GM12865 (cell line): ENCODE measurements at regions not wholly inside any gene's neighbourhood (a gene's known extent, or its start where the extent isn't known, plus 50 kb on each side); places are given as distances from the start of the nearest gene placed in this dataset.

Experiments
- DNase-seq: peaks from one replicate; pipeline ENCODE4 v3.0.0; 2010; ENCODE audit warnings: low read depth
- H3K4me3 ChIP-seq: 2 replicates; pipeline ENCODE4 v1.5.1; 2011; ENCODE audit warnings: mild to moderate bottlenecking, low read depth, low read length, control low read depth
- TF ChIP-seq, protein P1 (sequence below): IDR thresholded peaks from 2 replicates; pipeline ENCODE4 v1.5.1; 2011; ENCODE audit warnings: low read length, control low read depth, low read depth, inconsistent platforms; ENCODE audit not compliant: insufficient read depth; ENCODE audit errors: missing control alignments

DNA sequence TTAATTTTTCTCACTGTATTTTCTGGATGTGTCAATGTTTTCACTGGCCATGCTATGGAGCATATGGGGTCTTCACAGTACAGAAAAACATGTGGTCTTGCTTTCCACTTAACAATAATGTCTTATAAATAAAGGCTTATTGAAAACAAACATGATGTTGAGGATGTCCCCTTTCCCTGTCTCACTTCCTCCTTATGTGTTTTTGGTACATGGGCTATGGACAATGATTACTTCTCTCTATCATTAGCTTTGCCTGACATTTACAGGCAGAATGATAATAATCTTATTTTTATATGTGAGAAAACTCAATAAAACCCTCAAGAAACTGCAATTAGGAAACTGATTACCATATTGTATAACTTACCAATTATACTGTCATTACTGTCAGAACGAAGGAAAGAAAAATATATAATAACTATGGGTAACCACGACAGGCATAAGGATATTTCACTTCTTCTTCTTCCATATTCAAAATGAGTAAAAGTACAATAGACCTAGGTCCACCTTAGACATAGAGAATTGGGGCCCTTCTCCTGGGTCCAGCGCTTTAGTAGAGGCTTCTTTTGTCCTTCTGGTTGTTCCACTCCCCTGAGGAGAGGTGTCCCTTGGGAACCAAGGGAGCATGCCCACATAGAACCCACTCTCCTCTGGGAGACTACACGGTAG is 375.0 kb downstream of the MAN2A1 start:
- no peak for DNase-seq
- TF ChIP-seq, protein P1, sequence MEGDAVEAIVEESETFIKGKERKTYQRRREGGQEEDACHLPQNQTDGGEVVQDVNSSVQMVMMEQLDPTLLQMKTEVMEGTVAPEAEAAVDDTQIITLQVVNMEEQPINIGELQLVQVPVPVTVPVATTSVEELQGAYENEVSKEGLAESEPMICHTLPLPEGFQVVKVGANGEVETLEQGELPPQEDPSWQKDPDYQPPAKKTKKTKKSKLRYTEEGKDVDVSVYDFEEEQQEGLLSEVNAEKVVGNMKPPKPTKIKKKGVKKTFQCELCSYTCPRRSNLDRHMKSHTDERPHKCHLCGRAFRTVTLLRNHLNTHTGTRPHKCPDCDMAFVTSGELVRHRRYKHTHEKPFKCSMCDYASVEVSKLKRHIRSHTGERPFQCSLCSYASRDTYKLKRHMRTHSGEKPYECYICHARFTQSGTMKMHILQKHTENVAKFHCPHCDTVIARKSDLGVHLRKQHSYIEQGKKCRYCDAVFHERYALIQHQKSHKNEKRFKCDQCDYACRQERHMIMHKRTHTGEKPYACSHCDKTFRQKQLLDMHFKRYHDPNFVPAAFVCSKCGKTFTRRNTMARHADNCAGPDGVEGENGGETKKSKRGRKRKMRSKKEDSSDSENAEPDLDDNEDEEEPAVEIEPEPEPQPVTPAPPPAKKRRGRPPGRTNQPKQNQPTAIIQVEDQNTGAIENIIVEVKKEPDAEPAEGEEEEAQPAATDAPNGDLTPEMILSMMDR = no peak
- no peak overlapping the region for H3K4me3 ChIP-seq

DNA sequence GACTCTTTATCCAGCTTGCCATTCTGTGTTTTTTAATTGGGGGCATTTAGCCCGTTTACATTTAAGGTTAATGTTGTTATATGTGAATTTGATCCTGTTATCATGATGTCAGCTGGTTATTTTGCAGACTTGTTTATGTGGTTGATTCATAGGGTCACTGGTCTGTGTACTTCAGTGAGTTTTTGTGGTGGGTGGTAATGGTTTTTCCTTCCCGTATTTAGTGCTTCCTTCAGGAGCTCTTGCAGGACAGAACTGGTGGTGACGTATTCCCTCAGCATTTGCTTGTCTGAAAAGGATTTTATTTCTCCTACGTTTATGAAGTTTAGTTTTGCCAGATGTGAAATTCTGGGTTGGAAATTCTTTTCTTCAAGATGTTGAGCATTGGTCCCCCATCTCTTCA is 381.1 kb downstream of the MAN2A1 start:
- no peak for DNase-seq
- no peak overlapping the region for H3K4me3 ChIP-seq
- TF ChIP-seq, protein P1 = no peak

DNA sequence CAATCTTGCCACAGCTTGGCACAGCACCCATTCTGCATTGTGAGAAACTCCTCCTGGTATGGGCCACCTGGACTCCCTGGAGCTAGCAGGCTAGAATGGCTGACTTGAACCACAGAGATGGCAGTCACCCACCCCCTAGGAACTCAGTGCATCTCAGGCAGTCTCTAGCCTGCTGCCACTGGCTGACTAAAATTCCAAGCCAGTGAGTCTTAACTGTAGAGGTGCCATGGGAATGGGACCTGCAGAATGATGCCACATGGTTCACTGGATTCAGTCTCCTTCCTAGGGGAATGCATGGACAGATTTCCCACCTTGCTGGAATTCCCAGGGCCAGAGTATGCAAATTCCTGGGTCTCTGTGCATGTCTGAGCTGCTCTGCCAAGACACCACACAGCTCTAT is 382.9 kb downstream of the MAN2A1 start:
- no peak overlapping the region for H3K4me3 ChIP-seq
- TF ChIP-seq, protein P1 = no peak
- DNase-seq = no peak

DNA sequence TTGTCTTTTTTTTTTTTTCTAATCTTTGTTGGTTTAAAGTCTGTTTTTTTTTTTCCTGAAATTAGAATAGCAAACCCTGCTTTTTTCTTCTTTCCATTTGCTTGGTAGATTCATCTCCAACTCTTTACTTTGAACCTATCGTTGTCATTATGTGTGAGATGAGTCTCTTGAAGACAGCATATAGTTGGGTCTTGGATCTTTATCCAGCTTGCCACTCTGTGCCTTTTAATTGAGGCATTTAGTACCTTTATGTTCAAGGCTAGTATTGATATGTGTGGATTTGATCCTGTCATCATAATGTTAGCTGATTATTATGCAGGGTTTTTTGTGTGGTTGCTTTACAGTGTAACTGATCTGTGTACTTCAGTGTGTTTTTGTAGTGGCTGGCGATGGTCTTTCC is 383.8 kb downstream of the MAN2A1 start:
- DNase-seq = no peak
- TF ChIP-seq, protein P1 = no peak
- no peak overlapping the region for H3K4me3 ChIP-seq

DNA sequence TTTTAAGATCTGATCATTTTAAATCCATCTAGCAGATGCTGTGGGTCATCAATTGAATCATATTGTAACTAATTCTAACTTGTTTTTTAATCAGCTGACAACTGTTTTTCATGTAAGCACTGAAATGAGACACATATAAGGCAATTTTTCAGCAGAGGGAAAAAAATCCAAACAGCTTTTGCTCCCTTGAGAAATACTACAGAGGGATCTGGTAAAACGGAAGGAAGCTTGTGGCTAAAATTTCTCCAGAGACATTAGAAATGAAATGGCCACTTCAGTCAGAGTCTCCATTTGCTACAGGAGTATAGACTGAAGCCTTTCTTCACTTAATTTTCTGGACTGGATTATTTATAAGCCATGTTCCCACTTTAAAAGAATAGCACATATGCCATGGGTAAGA is 385.9 kb downstream of the MAN2A1 start:
- no peak for DNase-seq
- TF ChIP-seq, protein P1 = no peak
- H3K4me3 ChIP-seq = no peak overlapping the region

DNA sequence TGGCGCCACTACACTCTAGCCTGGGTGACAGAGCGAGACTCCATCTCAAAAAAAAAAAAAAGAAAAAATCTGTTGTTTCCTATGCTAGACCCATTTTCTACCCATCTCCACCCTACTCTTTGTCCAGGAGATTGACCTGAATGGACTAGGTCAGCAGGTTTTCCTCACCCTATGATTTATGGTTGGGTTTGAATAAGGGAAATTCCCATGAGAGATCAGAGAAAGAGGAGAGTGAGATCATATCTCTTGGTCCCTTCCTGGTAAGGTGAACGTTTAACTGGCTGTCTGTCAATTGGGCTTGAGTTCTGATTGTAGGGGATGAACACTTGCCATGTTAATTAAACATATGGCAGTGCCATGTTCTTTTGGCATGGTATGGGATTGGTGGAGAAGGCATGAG is 387.4 kb downstream of the MAN2A1 start:
- TF ChIP-seq, protein P1 = no peak
- no peak for DNase-seq
- no peak overlapping the region for H3K4me3 ChIP-seq

DNA sequence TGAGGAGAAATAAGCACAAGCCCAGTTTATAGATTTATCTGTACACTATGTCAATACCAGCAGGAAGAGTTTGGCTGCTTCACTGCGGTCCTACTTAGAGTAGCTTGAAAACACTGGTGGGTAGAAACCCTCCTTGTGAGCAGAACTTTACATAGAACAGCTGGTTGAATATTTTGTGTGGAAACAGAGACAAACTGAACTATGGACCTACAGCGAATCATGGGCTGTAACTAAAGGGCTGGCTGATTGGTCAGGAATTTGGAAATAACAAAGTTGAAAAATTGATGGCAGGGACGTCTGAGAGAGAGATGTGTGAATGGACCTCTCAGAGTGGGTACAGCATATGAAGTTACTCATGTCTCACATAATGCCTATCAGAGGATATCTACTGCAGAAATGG is 392.5 kb downstream of the MAN2A1 start:
- DNase-seq = no peak
- TF ChIP-seq, protein P1 = no peak
- H3K4me3 ChIP-seq = no peak overlapping the region
